ENCODE measurements at regions not wholly inside any gene's neighbourhood (a gene's known extent, or its start where the extent isn't known, plus 50 kb on each side); places are given as distances from the start of the nearest gene placed in this dataset.

GRCh38 chr2:16107246-16107645 is 166.9 kb downstream of the MYCN start:
- Mint-ChIP-seq H3K4me3 (ENCODE audit: unreplicated experiment) (no peak overlapping the region), H3K36me3 (ENCODE audit: unreplicated experiment) (no peaks in the 10 kb centered on the region), H3K27me3 (ENCODE audit: unreplicated experiment) (no peaks in the 10 kb centered on the region), H3K27ac (ENCODE audit: unreplicated experiment) (no peak overlapping the region), H3K9me3 (ENCODE audit: unreplicated experiment) (peaks cover 2% of the 10 kb centered on the region), H3K4me1 (ENCODE audit: low read depth, unreplicated experiment) (peaks cover 15% of the 10 kb centered on the region)
- TF ChIP-seq CTCF (IDR thresholded peaks at IDR 0.05; ENCODE audit: partially characterized antibody, unreplicated experiment): no peak
- no peak for DNase-seq

- Mint-ChIP-seq H3K4me3 (ENCODE audit: unreplicated experiment) (no peak overlapping the region), H3K4me1 (ENCODE audit: low read depth, unreplicated experiment) (peaks cover 15% of the 10 kb centered on the region), H3K27me3 (ENCODE audit: unreplicated experiment) (peaks cover 3% of the 10 kb centered on the region), H3K27ac (ENCODE audit: unreplicated experiment) (no peak overlapping the region), H3K9me3 (ENCODE audit: unreplicated experiment) (peaks cover 1% of the 10 kb centered on the region), H3K36me3 (ENCODE audit: unreplicated experiment) (no peaks in the 10 kb centered on the region)
- DNase-seq: no peak
- no peak for TF ChIP-seq CTCF (IDR thresholded peaks at IDR 0.05; ENCODE audit: partially characterized antibody, unreplicated experiment)
These were observed 166.3 kb downstream of the MYCN start for GRCh38 chr2:16106619-16107018.

DNA sequence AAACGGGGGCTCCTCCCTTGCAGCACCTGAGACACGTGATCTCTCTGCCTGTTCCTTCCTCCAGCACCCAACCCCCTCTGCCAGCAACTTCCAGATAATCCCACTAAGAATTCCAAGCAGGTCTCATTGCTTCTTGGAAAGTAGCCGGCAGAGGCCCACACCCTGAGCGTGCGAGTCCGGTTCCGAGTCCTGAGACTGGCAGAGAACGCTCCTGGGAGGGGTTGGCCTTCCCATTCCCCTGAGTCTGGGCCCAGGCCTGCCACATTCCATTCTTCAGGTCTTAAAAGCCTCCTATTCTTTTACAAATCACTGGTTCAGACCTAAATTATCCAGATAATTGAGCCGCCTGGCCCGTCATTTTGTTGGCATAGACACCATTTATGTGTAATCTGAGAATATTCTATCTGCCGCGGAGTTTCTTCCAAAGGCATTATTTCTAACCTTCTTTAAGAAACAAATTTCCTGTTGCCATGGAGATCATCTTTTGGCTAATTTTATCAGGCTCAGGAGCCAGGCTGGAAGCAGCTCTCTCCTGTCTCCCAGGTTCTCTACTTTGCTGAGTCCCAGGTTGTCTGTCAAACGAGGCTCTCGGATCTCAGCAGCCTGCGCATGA is 165.4 kb downstream of the MYCN start:
- H3K36me3 Mint-ChIP-seq (ENCODE audit: unreplicated experiment): no peaks in the 10 kb centered on the region
- H3K4me1 Mint-ChIP-seq (ENCODE audit: low read depth, unreplicated experiment): peaks cover 15% of the 10 kb centered on the region
- peaks cover 3% of the 10 kb centered on the region for H3K27me3 Mint-ChIP-seq (ENCODE audit: unreplicated experiment)
- TF ChIP-seq CTCF (IDR thresholded peaks at IDR 0.05; ENCODE audit: partially characterized antibody, unreplicated experiment): no peak
- H3K4me3 Mint-ChIP-seq (ENCODE audit: unreplicated experiment): peak overlapping the region; percentile 49
- H3K27ac Mint-ChIP-seq (ENCODE audit: unreplicated experiment): no peak overlapping the region
- DNase-seq: no peak
- H3K9me3 Mint-ChIP-seq (ENCODE audit: unreplicated experiment): no peaks in the 10 kb centered on the region

- H3K4me1 Mint-ChIP-seq (ENCODE audit: low read depth, unreplicated experiment): peaks cover 15% of the 10 kb centered on the region
- no peaks in the 10 kb centered on the region for H3K36me3 Mint-ChIP-seq (ENCODE audit: unreplicated experiment)
- H3K27me3 Mint-ChIP-seq (ENCODE audit: unreplicated experiment): peaks cover 3% of the 10 kb centered on the region
- no peak for DNase-seq
- TF ChIP-seq CTCF (IDR thresholded peaks at IDR 0.05; ENCODE audit: partially characterized antibody, unreplicated experiment): no peak
- H3K4me3 Mint-ChIP-seq (ENCODE audit: unreplicated experiment): peak overlapping the region; percentile 49
- H3K27ac Mint-ChIP-seq (ENCODE audit: unreplicated experiment): no peak overlapping the region
- H3K9me3 Mint-ChIP-seq (ENCODE audit: unreplicated experiment): no peaks in the 10 kb centered on the region
These were observed 164.8 kb downstream of the MYCN start for GRCh38 chr2:16104949-16105668.

DNA sequence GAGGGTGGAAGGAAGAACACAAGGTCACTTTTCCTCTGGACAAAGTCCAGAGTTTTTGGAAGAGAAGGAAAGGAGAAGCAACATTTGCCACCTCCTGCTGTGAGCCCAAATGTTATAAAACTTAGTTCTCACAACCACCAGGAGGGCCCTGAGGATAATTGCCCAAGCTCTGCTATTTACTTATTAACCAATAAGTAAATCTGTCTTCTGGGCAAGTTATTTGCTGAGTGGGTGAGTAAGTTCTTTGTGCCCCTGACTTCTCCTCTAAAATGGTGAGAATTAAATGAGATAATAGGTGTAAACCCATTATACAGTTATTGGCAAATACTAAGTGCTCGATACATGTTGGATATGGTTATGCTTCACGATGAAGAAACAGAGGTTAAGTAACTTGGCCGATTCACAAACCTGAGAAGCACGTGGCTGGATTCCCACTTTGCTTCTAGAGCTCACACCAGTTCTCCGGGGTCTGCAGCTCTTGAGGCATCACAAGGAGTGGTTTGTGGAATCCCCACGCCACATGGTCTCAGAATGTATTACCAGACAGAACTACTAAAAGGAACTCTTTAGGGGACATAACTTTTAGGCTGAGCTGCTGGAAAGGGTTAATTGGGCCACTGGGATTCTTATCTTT is 164.1 kb downstream of the MYCN start:
- no peak for TF ChIP-seq CTCF (IDR thresholded peaks at IDR 0.05; ENCODE audit: partially characterized antibody, unreplicated experiment)
- H3K4me1 Mint-ChIP-seq (ENCODE audit: low read depth, unreplicated experiment): peaks cover 13% of the 10 kb centered on the region
- no peak overlapping the region for H3K4me3 Mint-ChIP-seq (ENCODE audit: unreplicated experiment)
- H3K27ac Mint-ChIP-seq (ENCODE audit: unreplicated experiment): no peak overlapping the region
- no peaks in the 10 kb centered on the region for H3K36me3 Mint-ChIP-seq (ENCODE audit: unreplicated experiment)
- peaks cover 3% of the 10 kb centered on the region for H3K27me3 Mint-ChIP-seq (ENCODE audit: unreplicated experiment)
- H3K9me3 Mint-ChIP-seq (ENCODE audit: unreplicated experiment): no peaks in the 10 kb centered on the region
- no peak for DNase-seq
